GM19397 (cell line): ENCODE measurements at regions not wholly inside any gene's neighbourhood (a gene's known extent, or its start where the extent isn't known, plus 50 kb on each side); places are given as distances from the start of the nearest gene placed in this dataset.
"Not testable (repeated sequence)": the region's sequence is repeated elsewhere in the genome, so short reads cannot be mapped to it uniquely, and the experiment has no call there.

Experiments used
- ATAC-seq: cut with Tn5 transposase; IDR thresholded peaks from one replicate; pipeline ENCODE4 v1.9.1; 2021; ENCODE audit warnings: mild to moderate bottlenecking, moderate library complexity; ENCODE audit not compliant: unreplicated experiment

GRCh38 chr6:97347111-97347510, 64.1 kb upstream of the MMS22L start:
- no peak for ATAC-seq

- ATAC-seq, result no peak
These were observed 78.3 kb upstream of the MMS22L start for GRCh38 chr6:97361286-97361685.

DNA sequence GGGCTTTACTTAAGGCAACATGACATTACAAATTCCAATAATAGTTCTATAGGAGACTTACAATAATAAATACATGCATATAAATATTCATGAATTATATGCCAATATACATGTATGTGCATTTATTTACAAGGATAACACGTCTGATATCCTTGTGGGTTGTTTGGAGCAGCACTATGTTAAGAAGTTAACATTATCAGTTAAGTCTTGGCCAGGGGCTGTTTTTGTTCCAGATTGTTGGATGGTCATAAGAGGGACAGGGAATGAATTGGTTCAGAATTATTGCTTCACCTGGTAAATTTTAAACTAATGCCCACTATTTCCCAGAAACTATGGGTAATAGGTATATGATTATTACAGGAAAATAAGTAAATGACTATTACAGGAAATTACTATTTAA, 81.3 kb upstream of the MMS22L start:
- ATAC-seq, result no peak

GRCh38 chr6:97382071-97382470, 99.1 kb upstream of the MMS22L start:
- not testable (repeated sequence) for ATAC-seq

DNA sequence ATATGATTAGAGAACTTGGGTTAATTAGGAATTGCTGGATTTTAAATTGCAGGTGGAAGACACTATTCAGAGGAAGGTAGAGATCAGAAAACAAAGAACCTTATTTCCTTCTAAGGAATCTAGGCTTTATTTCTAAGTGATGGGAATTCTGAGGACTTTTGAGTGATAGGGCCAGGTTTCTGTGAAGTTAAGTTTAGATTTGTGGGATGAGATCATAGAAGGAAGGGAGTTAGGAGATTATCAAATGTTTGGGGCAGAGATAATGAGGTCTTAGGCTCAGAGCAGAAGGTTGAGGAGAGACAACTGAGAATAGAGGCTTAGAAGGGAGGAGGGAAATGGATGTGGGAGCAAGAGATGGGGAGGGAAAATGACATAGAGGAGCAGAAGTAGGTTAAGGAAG, 109.7 kb upstream of the MMS22L start:
- no peak for ATAC-seq

- peak; percentile 85 for ATAC-seq
These were observed 111.2 kb upstream of the MMS22L start for GRCh38 chr6:97394160-97394748.

- ATAC-seq, result no peak
These were observed 113.9 kb upstream of the MMS22L start for GRCh38 chr6:97396880-97397279.

- ATAC-seq, result no peak
These were observed 116.2 kb upstream of the MMS22L start for GRCh38 chr6:97399208-97399607.

DNA sequence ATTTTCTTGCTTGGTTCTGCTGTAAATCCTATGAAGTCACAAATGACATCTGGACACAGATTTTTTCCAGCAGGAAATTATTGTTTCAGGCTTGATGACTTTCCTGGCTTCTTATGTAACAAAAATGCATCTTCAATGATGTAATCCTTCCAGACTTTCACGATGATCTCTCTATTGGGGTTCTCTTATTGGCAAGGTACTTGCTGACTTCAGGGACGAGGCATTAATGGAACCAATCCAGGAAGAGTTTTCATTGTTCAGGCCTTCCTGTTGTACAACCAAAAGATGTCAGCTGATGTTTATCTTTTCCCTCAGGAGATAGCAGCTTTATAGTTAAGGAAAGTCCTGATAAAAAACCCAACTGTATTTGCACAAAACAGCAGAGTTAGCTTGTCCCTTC, 118.5 kb upstream of the MMS22L start:
- no peak for ATAC-seq

GRCh38 chr6:97405818-97406409, 122.9 kb upstream of the MMS22L start:
- no peak for ATAC-seq

- no peak for ATAC-seq
These were observed 123.6 kb upstream of the MMS22L start for GRCh38 chr6:97406633-97407032.

- ATAC-seq, result no peak
These were observed 128.6 kb upstream of the MMS22L start for GRCh38 chr6:97411610-97412009.

DNA sequence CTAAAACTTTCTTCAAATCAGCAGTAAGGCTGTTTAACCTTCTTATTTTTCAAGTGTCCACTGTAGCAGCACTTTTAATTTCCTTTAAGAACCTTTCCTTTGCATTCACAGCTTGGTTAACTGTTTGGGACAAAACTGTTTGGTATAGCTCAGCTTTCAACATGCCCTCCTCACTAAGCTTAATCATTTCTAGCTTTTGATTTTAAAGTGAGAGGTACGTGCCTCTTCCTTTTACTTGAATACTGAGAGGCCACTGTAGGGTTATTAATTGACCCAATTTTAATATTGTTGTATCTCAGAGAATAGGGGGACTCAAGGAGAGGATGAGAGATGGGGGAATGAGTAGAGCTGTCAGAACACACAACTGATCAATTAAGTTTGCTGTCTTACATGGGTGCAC, 129.5 kb upstream of the MMS22L start:
- ATAC-seq, result no peak

DNA sequence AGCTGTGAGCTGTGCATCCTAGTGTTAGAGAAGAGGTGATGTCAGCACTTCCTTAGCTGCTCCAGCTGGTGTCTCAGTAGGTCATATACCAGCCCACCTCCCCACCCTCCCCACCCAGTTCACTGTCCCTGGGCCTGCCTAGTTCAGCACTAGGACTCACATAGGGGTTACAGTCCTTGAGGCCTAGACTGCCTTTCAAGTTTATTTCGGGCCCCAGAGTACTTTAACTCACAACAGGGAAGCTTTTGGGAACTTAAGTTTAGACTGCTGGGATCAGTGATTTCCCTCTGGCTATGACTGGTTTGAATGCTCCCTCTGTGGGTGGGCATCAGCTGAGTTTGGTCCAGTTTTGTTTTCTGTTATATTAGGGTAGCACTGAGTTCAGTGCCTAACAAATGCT, 139.2 kb upstream of the MMS22L start:
- no peak for ATAC-seq

DNA sequence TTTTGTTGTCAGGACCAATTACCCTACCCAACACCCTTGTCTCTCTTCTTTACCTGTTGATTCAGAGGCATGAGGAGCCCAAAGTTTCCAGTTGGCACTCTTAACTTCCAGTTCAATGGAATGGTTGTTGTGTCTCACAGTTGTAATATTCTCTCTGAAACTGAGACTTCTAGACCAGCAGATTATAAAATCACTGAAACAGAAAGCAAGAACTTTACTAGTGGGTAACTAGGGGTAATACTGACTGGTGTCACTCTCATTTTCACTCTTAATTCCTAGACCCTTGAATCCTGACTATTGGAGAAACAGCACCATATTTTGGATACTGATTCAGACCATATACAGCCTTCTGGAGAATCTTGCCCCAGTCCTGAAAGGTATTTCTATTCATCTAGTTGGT, 140.2 kb upstream of the MMS22L start:
- ATAC-seq, result peak; percentile 56

DNA sequence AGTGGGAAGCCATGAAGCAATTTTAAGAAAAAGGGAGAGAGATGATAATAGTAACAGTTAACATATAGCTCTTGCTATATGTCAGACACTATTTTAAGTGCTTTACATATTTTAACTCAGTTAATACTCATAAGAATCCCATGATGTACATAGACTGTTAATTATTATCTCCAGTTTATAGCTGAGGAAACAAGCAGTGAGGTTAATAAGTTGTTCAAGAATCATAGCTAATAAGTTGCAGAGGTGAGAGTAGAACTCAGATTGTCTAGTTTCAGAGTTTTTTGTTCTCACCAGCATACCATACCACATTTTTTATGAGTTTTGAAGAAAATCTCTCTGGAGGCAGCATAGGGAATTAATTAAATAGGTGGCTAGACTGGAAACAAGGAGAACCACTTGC, 144.6 kb upstream of the MMS22L start:
- peak; percentile 87 for ATAC-seq

DNA sequence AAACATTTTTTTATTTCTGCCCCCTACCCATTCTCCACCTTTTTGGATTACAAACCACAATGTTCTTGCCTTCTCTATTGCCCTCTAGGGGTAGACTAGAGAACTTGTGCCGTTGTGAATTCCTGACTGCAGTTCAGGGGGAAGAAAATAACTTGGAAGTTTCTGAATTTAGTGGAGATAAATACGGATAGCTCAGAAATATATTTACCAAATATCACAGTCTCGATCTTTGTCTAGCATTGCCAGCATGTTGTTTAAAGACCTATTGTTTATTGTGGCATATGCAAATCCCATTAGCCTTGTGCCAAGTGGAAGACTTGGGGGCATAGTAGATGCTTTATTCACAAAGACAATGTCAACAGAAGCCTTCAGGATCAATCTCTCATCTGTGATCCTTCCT, 154.1 kb upstream of the MMS22L start:
- peak; percentile 43 for ATAC-seq

- ATAC-seq, result peak; percentile 53
These were observed 155.1 kb upstream of the MMS22L start for GRCh38 chr6:97438011-97438671.

DNA sequence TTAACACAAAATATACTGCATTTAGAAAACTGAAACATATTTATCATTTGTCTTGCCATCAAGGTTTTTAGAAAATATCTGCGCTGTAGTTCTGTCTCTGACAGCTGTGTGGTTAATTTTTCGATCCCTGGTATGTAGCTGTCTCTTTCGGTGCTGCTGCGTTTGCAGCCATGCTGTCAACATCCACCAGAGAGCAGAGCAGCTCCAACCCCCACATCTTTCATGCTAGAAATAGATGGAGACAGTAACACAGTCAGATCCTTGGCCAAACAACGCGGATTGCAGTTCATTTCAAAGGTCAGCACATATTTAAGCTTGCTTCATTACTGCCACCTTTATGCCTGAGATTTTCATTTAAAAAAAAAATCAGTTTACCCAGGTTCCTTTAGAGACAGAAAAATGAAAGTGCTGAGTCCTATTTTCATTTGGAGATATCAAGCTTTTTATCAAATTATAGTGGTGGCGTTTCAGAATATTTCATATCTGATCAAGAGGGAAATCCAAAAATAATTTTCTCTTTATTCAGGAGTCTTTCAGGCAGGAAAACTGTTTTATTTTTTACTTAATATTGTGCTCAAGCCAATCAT, 157.7 kb upstream of the MMS22L start:
- no peak for ATAC-seq

GRCh38 chr6:97443408-97444080, 160.5 kb upstream of the MMS22L start:
- ATAC-seq, result no peak

DNA sequence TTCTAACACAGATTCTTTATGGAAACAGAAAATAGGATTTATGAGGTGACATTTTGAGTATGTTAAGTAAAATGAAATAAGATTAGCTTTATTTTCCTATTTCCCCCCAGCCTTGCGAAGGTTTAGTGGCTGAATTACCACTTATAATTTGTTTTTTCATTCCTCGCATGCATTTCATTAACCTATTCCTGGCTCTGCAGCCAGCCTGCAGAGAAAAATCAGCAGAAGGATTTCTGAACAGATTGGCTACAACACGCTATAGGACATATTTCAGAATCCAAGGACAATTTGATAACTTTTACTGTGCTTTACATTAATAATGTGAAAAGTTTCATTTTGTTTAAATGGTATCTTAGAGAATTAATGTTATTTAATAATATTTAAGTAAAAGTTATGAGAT, 162.4 kb upstream of the MMS22L start:
- no peak for ATAC-seq
